ENCODE measurements at regions not wholly inside any gene's neighbourhood (a gene's known extent, or its start where the extent isn't known, plus 50 kb on each side); places are given as distances from the start of the nearest gene placed in this dataset.

DNA sequence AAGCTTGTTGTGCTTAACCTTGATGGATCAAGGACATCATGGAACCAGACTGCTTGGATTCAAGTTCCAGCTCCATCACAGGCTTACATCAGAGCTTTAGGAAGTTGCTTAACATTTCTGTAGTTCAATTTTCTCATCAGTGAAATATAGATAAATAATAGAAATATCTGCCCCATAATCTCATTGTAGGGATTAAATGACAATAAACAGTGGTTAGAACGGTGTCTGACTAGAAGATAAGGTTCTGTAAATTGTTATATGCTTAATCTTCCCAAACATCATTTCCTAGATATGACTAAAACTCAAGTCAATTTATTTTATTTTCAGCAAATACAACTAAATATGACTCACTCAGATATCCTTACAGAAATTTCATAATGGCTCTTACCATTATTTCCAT, 83.5 kb downstream of the SLITRK1 start:
- no peaks in the 10 kb centered on the region for H3K9me1 ChIP-seq (ENCODE audit: insufficient read depth, low read length)
- H4K20me1 ChIP-seq (ENCODE audit: insufficient read depth, low read length) = no peaks in the 10 kb centered on the region
- H3K36me3 ChIP-seq (ENCODE audit: control insufficient read depth, insufficient read depth, low read length) = no peaks in the 10 kb centered on the region
- H2AK9ac ChIP-seq (replicated peaks; ENCODE audit: low read depth, low read length, poor library complexity) = no peak overlapping the region
- no peak overlapping the region for H2BK20ac ChIP-seq (ENCODE audit: low read depth, low read length)
- ChIA-PET POLR2A (ENCODE audit: unreplicated experiment) (no interaction called here), CTCF (no interaction called here)
- TF ChIP-seq POLR2A (IDR thresholded peaks at IDR 0.05; ENCODE audit: low read depth, low read length) (no peak), CEBPB (IDR thresholded peaks at IDR 0.05; ENCODE audit: low read depth, low read length) (peak; percentile 42; the same call in 1 of the 2 replicates), NFE2L2 (IDR thresholded peaks at IDR 0.05; ENCODE audit: low read depth, low read length) (no peak)
- ATAC-seq (ENCODE audit: low read depth) (no peak), DNase-seq (peak; percentile 37)
- no peak overlapping the region for H3K27ac ChIP-seq (ENCODE audit: insufficient read depth, low read length)
- H2AFZ ChIP-seq (replicated peaks; ENCODE audit: low read length, poor library complexity) = no peak overlapping the region
- H3K56ac ChIP-seq (ENCODE audit: extremely low read depth, insufficient read depth, low read length) = no peak overlapping the region
- no peak overlapping the region for H2AK5ac ChIP-seq (ENCODE audit: low read depth, low read length)
- no peaks in the 10 kb centered on the region for H3K79me1 ChIP-seq (ENCODE audit: low read depth in 1 of 2, low read length in 2 of 2)
- in situ Hi-C loops (cut with MboI; ENCODE audit: low sequenced_read_pairs) (no loop called here), dilution Hi-C loops (cut with HindIII; ENCODE audit: low sequenced_read_pairs, unreplicated experiment) (no loop called here), intact Hi-C loops (cut with micrococcal nuclease) (no loop called here)
- no peaks in the 10 kb centered on the region for H3K4me1 ChIP-seq (ENCODE audit: control insufficient read depth, insufficient read depth, low read length)
- BruUV-seq (replicated peaks) = no TSS peak
- H4K91ac ChIP-seq (ENCODE audit: insufficient read depth, low read depth, low read length) = no peak overlapping the region
- H3K4ac ChIP-seq (ENCODE audit: low read depth, low read length) = no peak overlapping the region
- no peak overlapping the region for H2BK120ac ChIP-seq (ENCODE audit: low read depth, low read length)
- H4K5ac ChIP-seq (ENCODE audit: low read depth, low read length) = no peak overlapping the region
- no peak overlapping the region for H3K18ac ChIP-seq (ENCODE audit: low read depth, low read length)
- H3K4me3 ChIP-seq (ENCODE audit: insufficient read depth, low read depth, low read length) = no peak overlapping the region
- no peak overlapping the region for H3K9ac ChIP-seq (ENCODE audit: low read depth, low read length)
- no peak overlapping the region for H3K14ac ChIP-seq (replicated peaks; ENCODE audit: low read depth, low read length)
- WGBS, 2 experiments (ENCODE audit: extremely low coverage in 2 of 2, insufficient read length in 1 of 2) = no CpG with 5 or more reads among the region's 1 CpG
- no peak overlapping the region for H2BK15ac ChIP-seq (ENCODE audit: low read depth, low read length)
- peaks cover 2% of the 10 kb centered on the region; the same call in 1 of the 2 replicates for H3K9me3 ChIP-seq (ENCODE audit: control insufficient read depth, insufficient read depth, low read length)
- H3K4me2 ChIP-seq (ENCODE audit: low read depth, low read length) = no peak overlapping the region
- no peak overlapping the region for H2BK5ac ChIP-seq (ENCODE audit: low read depth, low read length, poor library complexity, severe bottlenecking)
- no peaks in the 10 kb centered on the region for H3K27me3 ChIP-seq (ENCODE audit: control insufficient read depth, insufficient read depth, low read length)
- H3K23ac ChIP-seq (ENCODE audit: low read depth, low read length) = no peak overlapping the region
- no peak overlapping the region for H4K8ac ChIP-seq (ENCODE audit: low read depth in 2 of 2, low read length in 2 of 2)

Data from IMR-90 (cell line).